ENCODE measurements at regions not wholly inside any gene's neighbourhood (a gene's known extent, or its start where the extent isn't known, plus 50 kb on each side); places are given as distances from the start of the nearest gene placed in this dataset.

- TF ChIP-seq CTCF (conservative IDR thresholded peaks at IDR 0.05) = no peak
- TF ChIP-seq EZH2 (IDR thresholded peaks at IDR 0.05; ENCODE audit: low read depth) = no peak
These were observed 533.9 kb upstream of the CRIM1 start for GRCh38 chr2:35821675-35822074.

All from PC-9 (cell line).